Spleen (tissue), 11 donors: ENCODE measurements at regions not wholly inside any gene's neighbourhood (a gene's known extent, or its start where the extent isn't known, plus 50 kb on each side); places are given as distances from the start of the nearest gene placed in this dataset.

Experiments
- DNase-seq: peaks from one replicate; pipeline ENCODE4 v3.0.0-alpha.2; 2020
- H3K27ac ChIP-seq, 8 donors: fragments of 200-600 bp; sonication (generic) in 7 of 8; 1 replicate in 4 of 8; 2 replicates in 4 of 8; pipeline versions ENCODE4 v1.5.0 to v1.8.0; 2016 to 2021; ENCODE audit warnings: inconsistent platforms in 4 of 8, mild to moderate bottlenecking in 4 of 8, moderate library complexity in 1 of 8
- H3K27me3 ChIP-seq, 7 donors: fragments of 200-600 bp; sonication (generic) in 6 of 7; replicated peaks in 1 of 7; 1 replicate in 4 of 7; 2 replicates in 3 of 7; pipeline versions ENCODE4 v1.5.0 to v1.8.0; 2016 to 2021; ENCODE audit warnings: inconsistent platforms in 3 of 7, mild to moderate bottlenecking in 1 of 7
- H3K36me3 ChIP-seq, 6 donors: fragments of 200-600 bp; sonication (generic) in 5 of 6; 1 replicate in 4 of 6; 2 replicates in 2 of 6; pipeline versions ENCODE4 v1.5.0 to v1.8.0; 2016 to 2021; ENCODE audit warnings: inconsistent platforms in 2 of 6
- H3K4me1 ChIP-seq, 6 donors: fragments of 200-600 bp; sonication (generic) in 5 of 6; 1 replicate in 3 of 6; 2 replicates in 3 of 6; pipeline versions ENCODE4 v1.5.0 to v1.8.0; 2016 to 2021; ENCODE audit warnings: inconsistent platforms in 3 of 6
- H3K4me3 ChIP-seq, 8 donors: fragments of 200-600 bp; sonication (generic) in 7 of 8; 1 replicate in 4 of 8; 2 replicates in 4 of 8; pipeline versions ENCODE4 v1.5.0 to v1.8.0; 2016 to 2021; ENCODE audit warnings: inconsistent platforms in 4 of 8, mild to moderate bottlenecking in 4 of 8, moderate library complexity in 2 of 8
- H3K9me3 ChIP-seq, 8 donors: fragments of 200-600 bp; sonication (generic) in 7 of 8; 1 replicate in 4 of 8; 2 replicates in 4 of 8; pipeline versions ENCODE4 v1.5.0 to v1.8.0; 2016 to 2021; ENCODE audit warnings: inconsistent platforms in 4 of 8
- CTCF ChIP-seq, 11 experiments: fragments of 200-600 bp in 7 of 11; fragments of 450-650 bp in 4 of 11; sonication (generic) in 4 of 11; IDR thresholded peaks in 8 of 11; conservative IDR thresholded peaks in 3 of 11; 1 replicate in 7 of 11; 2 replicates in 4 of 11; pipeline versions ENCODE4 v1.4.0 to v1.8.0; 2016 to 2021; ENCODE audit warnings: antibody characterized with exemption in 11 of 11, inconsistent platforms in 4 of 11, mild to moderate bottlenecking in 1 of 11
- POLR2A ChIP-seq, 3 donors: fragments of 450-650 bp; IDR thresholded peaks; one replicate each; pipeline ENCODE4 v1.5.1; 2017; ENCODE audit warnings: antibody characterized with exemption in 3 of 3, mild to moderate bottlenecking in 1 of 3
- POLR2AphosphoS5 ChIP-seq, 3 donors: sonication (generic); formaldehyde crosslinking; IDR thresholded peaks; one replicate each; pipeline ENCODE4 v1.5.1; 2017; ENCODE audit warnings: antibody characterized with exemption in 3 of 3
- WGBS, 5 donors: extraction: QIAGEN DNeasy Blood & Tissue Kit in 3 of 5; methylation state at CpG; one replicate each; pipeline versions ENCODE4 v1.1.5 to v1.1.7; 2013 to 2018; 5-methylcytosine and 5-hydroxymethylcytosine counted together
- intact Hi-C: fragments of 100-400 bp; cut with DNase I; formaldehyde crosslinking; loops from one replicate; pipeline ENCODE4 v1.15.0; 2023; ENCODE audit warnings: low total_unique reads
- donor health status: healthy with polysubstance abuse.
- donor health status: DM: no; HTN: no; CAD: no; lungs with moderate emphysema.
- donor health status: DM: no; HTN: no; CAD: no.
- donor health status: Bipolar disorder and iron deficiency.
- donor health status: healthy.
- donor health status: DM: no; HTN: no; CAD: no.
- donor health status: DM: yes; HTN: yes; CAD: no.

GRCh38 chr7:12491526-12491925, 79.0 kb upstream of the SCIN start:
- WGBS, 5 donors, result 62 to 98% (median 91%) methylated on average over 3 of the region's 3 CpGs
- no peak for DNase-seq

GRCh38 chr7:12493407-12493806, 77.1 kb upstream of the SCIN start:
- Histone ChIP-seq H3K27ac (no peak overlapping the region), H3K9me3 (no peaks in the 10 kb centered on the region), H3K27me3 (peaks cover 0 to 14% (median 0%) of the 10 kb centered on the region in 7 donors), H3K4me1 (no peaks in the 10 kb centered on the region), H3K36me3 (no peaks in the 10 kb centered on the region), H3K4me3 (no peak overlapping the region)
- TF ChIP-seq POLR2AphosphoS5 (IDR thresholded peaks at IDR 0.05), result no peak
- no peak for TF ChIP-seq POLR2A (IDR thresholded peaks at IDR 0.05)
- no peak for TF ChIP-seq CTCF (IDR thresholded peaks at IDR 0.05 in 8 of 11, conservative IDR thresholded peaks at IDR 0.05 in 3 of 11)
- intact Hi-C loops, result loop anchor here (10.0 kb wide), 1 partner anchor 1069 kb away; no protein-coding TSS in a partner anchor
- WGBS, 5 donors, result 23 to 41% (median 26%) methylated on average over 1 of the region's 1 CpG
- DNase-seq, result no peak

More at GRCh38 chr7:12491526-12491925, 79.0 kb upstream of the SCIN start:
- no peaks in the 10 kb centered on the region for H3K4me1 ChIP-seq
- no peaks in the 10 kb centered on the region for H3K36me3 ChIP-seq
- TF ChIP-seq POLR2AphosphoS5 (IDR thresholded peaks at IDR 0.05), result no peak
- TF ChIP-seq CTCF (IDR thresholded peaks at IDR 0.05 in 8 of 11, conservative IDR thresholded peaks at IDR 0.05 in 3 of 11), result no peak
- no peak for TF ChIP-seq POLR2A (IDR thresholded peaks at IDR 0.05)
- peaks cover 0 to 9% (median 0%) of the 10 kb centered on the region in 7 donors for H3K27me3 ChIP-seq
- H3K4me3 ChIP-seq, result no peak overlapping the region
- intact Hi-C loops, result loop anchor here (10.0 kb wide), 1 partner anchor 1067 kb away; no protein-coding TSS in a partner anchor
- H3K9me3 ChIP-seq, result no peaks in the 10 kb centered on the region
- no peak overlapping the region for H3K27ac ChIP-seq

DNA sequence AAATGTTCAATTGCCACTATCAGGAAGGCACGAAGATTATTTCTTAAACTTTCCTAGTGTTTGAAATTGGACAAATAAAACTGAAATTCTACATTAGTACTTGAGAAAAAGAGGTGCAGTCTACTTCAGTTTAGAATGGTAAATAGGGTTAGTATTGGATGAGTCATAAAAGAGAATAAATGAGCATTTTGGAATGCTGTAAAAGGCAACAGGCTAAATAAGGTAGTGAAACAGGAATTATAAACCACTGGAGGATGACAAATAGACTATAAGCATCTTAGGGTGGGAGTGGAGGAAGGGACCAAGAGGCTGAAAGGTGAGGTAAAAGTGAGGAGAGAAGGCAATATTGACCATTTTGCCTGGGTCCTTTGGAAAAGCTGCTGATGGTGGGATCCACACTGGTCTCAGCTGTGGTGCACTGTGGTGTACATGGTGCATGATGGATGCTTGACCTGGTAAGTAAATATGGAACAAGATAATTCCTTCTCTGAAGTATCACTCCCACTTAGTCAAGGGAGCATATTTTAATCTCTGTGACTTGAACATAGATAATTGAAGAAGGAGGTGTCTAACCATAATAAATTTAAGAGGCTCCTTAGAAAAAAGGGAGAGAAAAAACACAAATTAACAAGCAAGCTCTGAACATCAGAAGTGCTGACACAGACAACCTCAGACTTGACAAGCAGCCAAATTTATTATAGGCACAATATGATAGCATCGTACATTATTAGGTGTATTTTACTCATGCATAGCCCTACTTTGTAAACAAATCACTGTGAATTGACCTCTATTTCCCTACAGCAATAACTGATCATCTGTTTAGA, 76.4 kb upstream of the SCIN start:
- H3K4me3 ChIP-seq, result no peak overlapping the region
- no peak for DNase-seq
- WGBS, 5 donors, result 75 to 86% (median 79%) methylated on average over 2 of the region's 2 CpGs
- TF ChIP-seq CTCF (IDR thresholded peaks at IDR 0.05 in 8 of 11, conservative IDR thresholded peaks at IDR 0.05 in 3 of 11), result no peak
- TF ChIP-seq POLR2A (IDR thresholded peaks at IDR 0.05), result no peak
- no peak for TF ChIP-seq POLR2AphosphoS5 (IDR thresholded peaks at IDR 0.05)
- H3K4me1 ChIP-seq, result no peaks in the 10 kb centered on the region
- no peak overlapping the region for H3K27ac ChIP-seq
- H3K36me3 ChIP-seq, result no peaks in the 10 kb centered on the region
- peaks cover 0 to 14% (median 0%) of the 10 kb centered on the region in 7 donors for H3K27me3 ChIP-seq
- intact Hi-C loops, result loop anchor here (10.0 kb wide), 1 partner anchor 1069 kb away; no protein-coding TSS in a partner anchor
- H3K9me3 ChIP-seq, result no peaks in the 10 kb centered on the region

- no peak for DNase-seq
- no peak overlapping the region for H3K27ac ChIP-seq
- no peaks in the 10 kb centered on the region for H3K4me1 ChIP-seq
- H3K4me3 ChIP-seq, result no peak overlapping the region
- intact Hi-C loops, result loop anchor here (10.0 kb wide), 1 partner anchor 1070 kb away; no protein-coding TSS in a partner anchor
- H3K27me3 ChIP-seq, result peaks cover 0 to 14% (median 0%) of the 10 kb centered on the region in 7 donors
- no peaks in the 10 kb centered on the region for H3K36me3 ChIP-seq
- 89 to 97% (median 91%) methylated on average over 3 of the region's 3 CpGs for WGBS, 5 donors
- H3K9me3 ChIP-seq, result no peaks in the 10 kb centered on the region
- TF ChIP-seq CTCF (IDR thresholded peaks at IDR 0.05 in 8 of 11, conservative IDR thresholded peaks at IDR 0.05 in 3 of 11), result no peak
- TF ChIP-seq POLR2A (IDR thresholded peaks at IDR 0.05), result no peak
- no peak for TF ChIP-seq POLR2AphosphoS5 (IDR thresholded peaks at IDR 0.05)
These were observed 75.9 kb upstream of the SCIN start for GRCh38 chr7:12494687-12495024.
